Nucleus accumbens (tissue), 56 donors: ENCODE measurements at regions not wholly inside any gene's neighbourhood (a gene's known extent, or its start where the extent isn't known, plus 50 kb on each side); places are given as distances from the start of the nearest gene placed in this dataset.

Experiments used
- DNase-seq, 56 donors: peaks; one replicate each; lab custom pipeline; 2025; lab: John Stamatoyannopoulos, UW

DNA sequence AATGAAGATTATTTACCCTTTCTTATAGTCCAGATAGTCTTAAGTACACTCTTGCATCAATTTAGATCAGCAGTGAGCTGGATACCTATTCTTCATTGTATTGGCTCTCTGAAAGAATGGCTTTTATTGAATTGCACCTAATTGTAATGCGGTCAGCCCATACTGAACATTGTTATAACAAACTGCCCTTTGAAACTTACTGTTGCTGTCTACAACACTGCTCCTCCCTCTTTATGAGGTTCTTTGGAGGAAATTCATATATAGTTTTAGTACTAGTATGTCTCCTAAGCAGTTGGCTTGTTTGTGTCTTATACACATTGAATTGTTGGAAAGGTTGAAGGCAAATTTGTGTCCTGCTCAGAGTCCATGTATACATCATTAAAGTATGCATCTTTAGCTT is 66.5 kb upstream of the UGP2 start:
- DNase-seq: no peak

GRCh38 chr2:63776382-63776781 is 65.3 kb upstream of the UGP2 start:
- DNase-seq: no peak

- DNase-seq: no peak
Observed at GRCh38 chr2:63777816-63778215, 63.9 kb upstream of the UGP2 start.

DNA sequence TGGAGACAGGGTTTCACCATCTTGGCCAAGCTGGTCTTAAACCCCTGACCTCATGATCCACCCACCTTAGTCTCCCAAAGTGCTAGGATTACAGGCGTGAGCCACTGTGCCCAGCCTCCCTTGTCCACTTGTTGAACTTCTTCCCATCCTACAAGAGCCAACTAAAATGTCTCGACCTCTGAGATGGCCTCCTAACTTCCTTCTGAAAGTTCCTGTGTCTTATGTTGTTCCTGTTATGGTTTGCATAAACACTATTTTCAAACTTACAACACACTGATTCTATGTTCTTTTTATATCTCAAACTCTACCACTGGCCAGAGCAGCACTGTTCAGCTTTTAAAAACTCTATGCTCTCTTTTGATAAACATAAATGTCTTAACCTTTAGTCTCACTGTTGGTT is 63.3 kb upstream of the UGP2 start:
- DNase-seq: no peak

DNA sequence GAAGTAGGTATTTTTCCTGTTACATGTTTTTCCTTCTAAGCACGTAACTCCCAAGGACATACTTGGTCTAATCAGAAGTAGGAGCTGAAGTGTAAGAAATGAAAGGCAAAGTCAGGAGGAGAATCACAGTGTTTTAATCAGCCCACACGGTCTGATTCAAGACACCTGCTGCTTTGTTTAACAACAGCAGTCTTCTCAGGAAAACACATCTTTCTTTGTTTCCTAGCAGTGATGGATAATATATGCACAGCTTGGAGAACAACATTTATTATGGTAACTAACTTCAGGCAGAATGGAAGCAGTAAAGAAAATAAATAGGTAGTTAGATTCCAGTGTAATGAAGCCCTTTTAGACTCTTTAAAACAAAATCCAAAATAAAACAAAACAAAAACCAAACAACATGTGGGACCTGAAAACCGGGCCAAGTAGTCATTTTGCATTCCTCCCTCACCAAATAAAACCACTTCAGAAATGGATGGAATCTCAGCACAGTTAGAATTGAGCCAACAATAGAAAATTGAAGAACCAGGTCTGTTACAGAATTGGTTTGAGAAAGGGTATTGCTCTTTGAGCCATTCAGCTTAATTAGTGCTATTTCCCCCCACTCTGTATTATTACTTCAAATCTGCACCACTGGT is 61.1 kb upstream of the UGP2 start:
- no peak for DNase-seq

- no peak for DNase-seq
Observed at GRCh38 chr2:63784461-63784860, 57.2 kb upstream of the UGP2 start.

DNA sequence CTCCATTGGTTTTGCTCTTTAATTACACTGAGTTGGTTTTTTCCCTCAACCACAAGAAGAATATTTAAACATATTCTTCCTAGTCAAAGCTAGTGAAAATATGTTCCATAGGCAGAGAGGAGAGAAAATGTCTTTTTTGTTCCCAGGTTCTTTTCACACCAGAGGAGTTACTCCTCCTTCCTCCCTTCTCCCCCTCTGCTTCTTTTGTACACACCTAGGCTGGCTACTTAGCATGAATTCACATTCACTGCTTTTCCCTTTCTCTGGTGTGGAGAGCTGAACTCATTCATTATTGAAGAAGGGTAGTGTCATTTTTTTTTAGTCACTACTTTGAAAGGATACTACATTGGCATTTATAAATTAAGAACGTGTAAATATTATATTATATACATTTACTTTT is 56.6 kb upstream of the UGP2 start:
- DNase-seq: no peak

GRCh38 chr2:63786471-63786870 is 55.2 kb upstream of the UGP2 start:
- DNase-seq: no peak

- no peak for DNase-seq
Observed at GRCh38 chr2:63788071-63788470, 53.6 kb upstream of the UGP2 start.

- DNase-seq: no peak
Observed at GRCh38 chr2:63789338-63790020, 52.2 kb upstream of the UGP2 start.

DNA sequence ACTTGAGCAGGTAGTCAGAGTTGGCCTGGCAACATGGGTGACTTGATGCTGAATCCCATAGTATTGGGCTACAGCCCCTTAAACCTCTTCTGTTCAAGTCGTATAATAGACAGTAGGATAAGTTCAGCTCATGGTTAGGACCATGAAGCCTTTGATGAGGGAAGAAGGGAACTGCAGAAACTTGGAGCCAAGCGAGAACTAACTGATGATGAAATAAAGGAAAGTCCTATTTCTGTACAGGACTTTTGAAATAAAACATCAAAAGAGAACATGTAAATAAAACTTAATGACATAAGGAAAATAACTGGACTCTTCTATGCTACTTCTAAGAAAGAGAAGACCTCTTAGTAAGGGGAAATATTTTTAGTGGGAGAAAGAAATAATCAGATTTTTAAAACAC is 51.2 kb upstream of the UGP2 start:
- no peak for DNase-seq

GRCh38 chr2:63790906-63791305 is 50.8 kb upstream of the UGP2 start:
- DNase-seq: no peak

GRCh38 chr2:63791387-63791786 is 50.3 kb upstream of the UGP2 start:
- DNase-seq: no peak
